HCT116 (cell line): ENCODE measurements at regions not wholly inside any gene's neighbourhood (a gene's known extent, or its start where the extent isn't known, plus 50 kb on each side); places are given as distances from the start of the nearest gene placed in this dataset.

Source experiments
- ATAC-seq: fragments of 200-7000 bp; cut with Tn5 transposase; 2 replicates; pipeline ENCODE4 v1.9.1; 2020; ENCODE audit warnings: mild to moderate bottlenecking, moderate library complexity
- BruUV-seq: library from RNA; stranded (reverse); fragments of 400-500 nt; replicated peaks from 2 replicates; lab custom pipeline; 2021; lab: Mats Ljungman, UMichigan
- CTCF ChIA-PET: fragments of 300-600 bp; sonication (Branson Sonifier 250); formaldehyde crosslinking; loops from one replicate; lab custom pipeline; 2021; ENCODE audit warnings: antibody characterized with exemption; lab: Charles Lee
- POLR2A ChIA-PET: fragments of 300-600, 350-600 bp; sonication (Branson Sonifier 250); formaldehyde crosslinking; loops from one replicate; lab custom pipeline; 2021; ENCODE audit warnings: antibody characterized with exemption; lab: Charles Lee
- RAD21 ChIA-PET, 2 experiments: fragments of 300-600 bp; sonication (Branson Sonifier 250); formaldehyde crosslinking; loops; one replicate each; lab custom pipeline; 2023; ENCODE audit warnings: low total read pairs in 2 of 2; ENCODE audit not compliant: uncharacterized antibody in 2 of 2, unreplicated experiment in 2 of 2, low non-redundant PET in 1 of 2; lab: Charles Lee
- DNase-seq: peaks from one replicate; pipeline ENCODE4 v3.0.0-alpha.2; 2010; ENCODE audit warnings: low read depth, low spot score
- H2AFZ ChIP-seq: fragments of 200-600 bp; shearing (Covaris generic), sonication (generic); 2 replicates; pipeline ENCODE4 v1.6.1; 2017; ENCODE audit warnings: low read depth, mixed run types, mixed read lengths, antibody characterized with exemption, low read length; ENCODE audit not compliant: poor library complexity, severe bottlenecking
- H3K27ac ChIP-seq: 2 replicates; pipeline ENCODE4 v1.5.1; 2012; ENCODE audit warnings: low read depth, low read length
- H3K27me3 ChIP-seq: fragments of 200-600 bp; sonication (generic); 2 replicates; pipeline ENCODE4 v1.6.1; 2016; ENCODE audit warnings: mixed run types, low read length, mixed read lengths; ENCODE audit not compliant: insufficient read depth
- H3K36me3 ChIP-seq, 2 experiments: fragments of 200-500 bp in 1 of 2; fragments of 200-600 bp in 1 of 2; sonication (Bioruptor generic) in 1 of 2; sonication (generic) in 1 of 2; 2 replicates each; pipeline versions ENCODE4 v1.5.1 to v1.6.1; 2014 to 2016; ENCODE audit warnings: low read length in 2 of 2, inconsistent platforms in 1 of 2, mixed read lengths in 1 of 2, mixed run types in 1 of 2; ENCODE audit not compliant: insufficient read depth in 2 of 2, control insufficient read depth in 1 of 2
- H3K4me1 ChIP-seq, 2 experiments: fragments of 200-600 bp in 1 of 2; sonication (generic) in 1 of 2; 2 replicates each; pipeline versions ENCODE4 v1.5.1 to v1.6.1; 2012 to 2017; ENCODE audit warnings: low read length in 2 of 2, inconsistent platforms in 1 of 2, mild to moderate bottlenecking in 1 of 2, mixed read lengths in 1 of 2, mixed run types in 1 of 2, moderate library complexity in 1 of 2; ENCODE audit not compliant: insufficient read depth in 2 of 2, control insufficient read depth in 1 of 2
- H3K4me2 ChIP-seq: fragments of 200-600 bp; sonication (generic); 2 replicates; pipeline ENCODE4 v1.6.1; 2017; ENCODE audit warnings: mixed run types, low read length, mixed read lengths
- H3K4me3 ChIP-seq, 2 experiments: fragments of 200-600 bp in 1 of 2; sonication (generic) in 1 of 2; replicated peaks in 1 of 2; 2 replicates each; pipeline ENCODE4 v1.5.1; 2011 to 2016; ENCODE audit warnings: low read length in 2 of 2, control low read depth in 1 of 2, low read depth in 1 of 2, mild to moderate bottlenecking in 1 of 2, mixed read lengths in 1 of 2, mixed run types in 1 of 2
- H3K79me2 ChIP-seq: fragments of 200-600 bp; sonication (generic); 2 replicates; pipeline ENCODE4 v1.6.1; 2017; ENCODE audit warnings: mild to moderate bottlenecking, mixed run types, low read length, moderate library complexity, mixed read lengths; ENCODE audit not compliant: insufficient read depth
- H3K9ac ChIP-seq: fragments of 200-600 bp; sonication (generic); 2 replicates; pipeline ENCODE4 v1.6.1; 2016; ENCODE audit warnings: low read length, mixed read lengths
- H3K9me2 ChIP-seq: fragments of 200-600 bp; sonication (generic), shearing (Covaris generic); 2 replicates; pipeline ENCODE4 v1.6.1; 2017; ENCODE audit warnings: mixed run types, mild to moderate bottlenecking, moderate library complexity; ENCODE audit not compliant: insufficient read depth
- H3K9me3 ChIP-seq, 2 experiments: fragments of 200-500 bp in 1 of 2; fragments of 200-600 bp in 1 of 2; sonication (Bioruptor generic) in 1 of 2; sonication (generic) in 1 of 2; 2 replicates each; pipeline ENCODE4 v1.6.1; 2014 to 2017; ENCODE audit warnings: low read length in 2 of 2, mixed read lengths in 2 of 2, inconsistent platforms in 1 of 2, low read depth in 1 of 2, mild to moderate bottlenecking in 1 of 2, mixed run types in 1 of 2, moderate library complexity in 1 of 2; ENCODE audit not compliant: control insufficient read depth in 1 of 2, insufficient read depth in 1 of 2
- H4K20me1 ChIP-seq: fragments of 200-600 bp; sonication (generic), shearing (Covaris generic); 2 replicates; pipeline ENCODE4 v1.6.1; 2017; ENCODE audit warnings: mixed run types, mild to moderate bottlenecking, moderate library complexity; ENCODE audit not compliant: insufficient read depth
- CBX3 ChIP-seq: IDR thresholded peaks from 2 replicates; pipeline ENCODE4 v1.6.1; 2012; ENCODE audit warnings: low read depth
- CEBPB ChIP-seq: IDR thresholded peaks from 2 replicates; pipeline ENCODE4 v1.6.1; 2012; ENCODE audit warnings: low read depth
- EGR1 ChIP-seq: IDR thresholded peaks from 2 replicates; pipeline ENCODE4 v1.6.1; 2012; ENCODE audit warnings: low read depth
- EZH2phosphoT487 ChIP-seq: fragments of 200-600 bp; IDR thresholded peaks from 2 replicates; pipeline ENCODE4 v1.6.1; 2018; ENCODE audit warnings: antibody characterized with exemption, borderline replicate concordance
- FOSL1 ChIP-seq: IDR thresholded peaks from 2 replicates; pipeline ENCODE4 v1.6.1; 2012; ENCODE audit warnings: low read depth
- POLR2A ChIP-seq: IDR thresholded peaks from 2 replicates; pipeline ENCODE4 v1.7.0; 2011; ENCODE audit warnings: borderline replicate concordance; ENCODE audit not compliant: insufficient read depth, insufficient read length; ENCODE audit errors: extremely low read depth
- POLR2AphosphoS5 ChIP-seq: IDR thresholded peaks from 2 replicates; pipeline ENCODE4 v1.6.1; 2011; ENCODE audit warnings: mild to moderate bottlenecking, low read depth, low read length, moderate library complexity
- RAD21 ChIP-seq: IDR thresholded peaks from 2 replicates; pipeline ENCODE4 v1.6.1; 2012; ENCODE audit warnings: low read depth, mild to moderate bottlenecking
- SIN3A ChIP-seq: IDR thresholded peaks from 2 replicates; pipeline ENCODE4 v1.6.1; 2012; ENCODE audit warnings: low read depth
- SP1 ChIP-seq: IDR thresholded peaks from 2 replicates; pipeline ENCODE4 v1.6.1; 2012; ENCODE audit warnings: low read depth
- YY1 ChIP-seq: IDR thresholded peaks from 2 replicates; pipeline ENCODE4 v1.6.1; 2011; ENCODE audit warnings: low read length, low read depth, moderate library complexity, mild to moderate bottlenecking; ENCODE audit not compliant: insufficient replicate concordance; ENCODE audit errors: extremely low read depth
- ZBTB33 ChIP-seq: IDR thresholded peaks from 2 replicates; pipeline ENCODE4 v1.6.1; 2011; ENCODE audit warnings: mild to moderate bottlenecking, low read length, moderate library complexity; ENCODE audit not compliant: insufficient replicate concordance; ENCODE audit errors: extremely low read depth
- ZFX ChIP-seq: fragments of 450-650 bp; IDR thresholded peaks from 2 replicates; pipeline ENCODE4 v1.6.1; 2017
- intact Hi-C: fragments of 100-400 bp; cut with micrococcal nuclease; formaldehyde crosslinking; loops from 2 replicates; pipeline ENCODE4 v1.10.0; 2022
- TF ChIP-seq, protein P1 (sequence below): IDR thresholded peaks from 2 replicates; pipeline ENCODE4 v1.6.1; 2012; ENCODE audit warnings: low read depth

GRCh38 chr15:25249236-25250010, 189.4 kb downstream of the UBE3A start:
- TF ChIP-seq SIN3A (no peak), SP1 (no peak), CBX3 (no peak), CEBPB (no peak), RAD21 (no peak), ZBTB33 (no peak), EGR1 (no peak), POLR2A (no peak), EZH2phosphoT487 (no peak), FOSL1 (no peak), YY1 (no peak), POLR2AphosphoS5 (no peak), ZFX (no peak)
- TF ChIP-seq, protein P1, sequence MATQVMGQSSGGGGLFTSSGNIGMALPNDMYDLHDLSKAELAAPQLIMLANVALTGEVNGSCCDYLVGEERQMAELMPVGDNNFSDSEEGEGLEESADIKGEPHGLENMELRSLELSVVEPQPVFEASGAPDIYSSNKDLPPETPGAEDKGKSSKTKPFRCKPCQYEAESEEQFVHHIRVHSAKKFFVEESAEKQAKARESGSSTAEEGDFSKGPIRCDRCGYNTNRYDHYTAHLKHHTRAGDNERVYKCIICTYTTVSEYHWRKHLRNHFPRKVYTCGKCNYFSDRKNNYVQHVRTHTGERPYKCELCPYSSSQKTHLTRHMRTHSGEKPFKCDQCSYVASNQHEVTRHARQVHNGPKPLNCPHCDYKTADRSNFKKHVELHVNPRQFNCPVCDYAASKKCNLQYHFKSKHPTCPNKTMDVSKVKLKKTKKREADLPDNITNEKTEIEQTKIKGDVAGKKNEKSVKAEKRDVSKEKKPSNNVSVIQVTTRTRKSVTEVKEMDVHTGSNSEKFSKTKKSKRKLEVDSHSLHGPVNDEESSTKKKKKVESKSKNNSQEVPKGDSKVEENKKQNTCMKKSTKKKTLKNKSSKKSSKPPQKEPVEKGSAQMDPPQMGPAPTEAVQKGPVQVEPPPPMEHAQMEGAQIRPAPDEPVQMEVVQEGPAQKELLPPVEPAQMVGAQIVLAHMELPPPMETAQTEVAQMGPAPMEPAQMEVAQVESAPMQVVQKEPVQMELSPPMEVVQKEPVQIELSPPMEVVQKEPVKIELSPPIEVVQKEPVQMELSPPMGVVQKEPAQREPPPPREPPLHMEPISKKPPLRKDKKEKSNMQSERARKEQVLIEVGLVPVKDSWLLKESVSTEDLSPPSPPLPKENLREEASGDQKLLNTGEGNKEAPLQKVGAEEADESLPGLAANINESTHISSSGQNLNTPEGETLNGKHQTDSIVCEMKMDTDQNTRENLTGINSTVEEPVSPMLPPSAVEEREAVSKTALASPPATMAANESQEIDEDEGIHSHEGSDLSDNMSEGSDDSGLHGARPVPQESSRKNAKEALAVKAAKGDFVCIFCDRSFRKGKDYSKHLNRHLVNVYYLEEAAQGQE: no peak
- Histone ChIP-seq H4K20me1 (no peaks in the 10 kb centered on the region), H3K79me2 (no peaks in the 10 kb centered on the region), H3K36me3 (no peaks in the 10 kb centered on the region), H3K9ac (no peak overlapping the region), H3K9me3 (peaks cover 5 to 26% of the 10 kb centered on the region in 2 experiments; a peak in 2 of 4 replicates), H3K4me3 (no peak overlapping the region), H3K27ac (no peak overlapping the region), H3K9me2 (no peaks in the 10 kb centered on the region), H3K4me1 (no peaks in the 10 kb centered on the region), H3K27me3 (no peaks in the 10 kb centered on the region), H2AFZ (no peak overlapping the region), H3K4me2 (no peak overlapping the region)
- RAD21 ChIA-PET: no interaction called here
- intact Hi-C loops: no loop called here
- ATAC-seq (no peak), DNase-seq (no peak)
- POLR2A ChIA-PET: no interaction called here
- CTCF ChIA-PET: no interaction called here
- BruUV-seq: no TSS peak
